ENCODE measurements at regions not wholly inside any gene's neighbourhood (a gene's known extent, or its start where the extent isn't known, plus 50 kb on each side); places are given as distances from the start of the nearest gene placed in this dataset.
A peak's percentile ranks its signal among the peaks of the same experiment; 100 is the strongest.

DNA sequence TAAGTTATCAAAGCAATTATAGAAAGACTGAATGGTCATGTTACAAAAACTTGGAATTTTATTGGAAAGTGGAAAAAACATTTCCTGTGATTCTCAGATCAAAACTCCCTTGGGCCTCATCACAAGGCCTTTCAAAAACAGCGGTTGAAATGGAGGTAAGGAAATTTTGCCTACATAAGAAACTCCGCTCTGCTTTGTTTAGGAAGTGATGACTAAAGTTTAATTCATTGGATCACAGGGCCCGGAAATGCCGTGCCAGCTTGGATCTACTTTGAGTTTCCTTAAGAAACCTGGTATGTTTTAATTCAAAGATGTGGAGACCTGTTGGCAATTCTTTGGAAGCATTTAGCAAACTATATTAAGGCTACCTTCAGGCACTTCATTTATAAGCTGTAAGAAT, 143.9 kb upstream of the MME start:
- H3K36me3 ChIP-seq (ENCODE audit: insufficient read depth, low read length) = no peaks in the 10 kb centered on the region
- no peaks in the 10 kb centered on the region for H3K27me3 ChIP-seq (ENCODE audit: insufficient read depth, low read length)
- DNase-seq (ENCODE audit: insufficient read length, low spot score, missing footprints) = no peak
- no peak overlapping the region for H3K4me2 ChIP-seq (ENCODE audit: insufficient read depth, low read length)
- TF ChIP-seq, protein P1, sequence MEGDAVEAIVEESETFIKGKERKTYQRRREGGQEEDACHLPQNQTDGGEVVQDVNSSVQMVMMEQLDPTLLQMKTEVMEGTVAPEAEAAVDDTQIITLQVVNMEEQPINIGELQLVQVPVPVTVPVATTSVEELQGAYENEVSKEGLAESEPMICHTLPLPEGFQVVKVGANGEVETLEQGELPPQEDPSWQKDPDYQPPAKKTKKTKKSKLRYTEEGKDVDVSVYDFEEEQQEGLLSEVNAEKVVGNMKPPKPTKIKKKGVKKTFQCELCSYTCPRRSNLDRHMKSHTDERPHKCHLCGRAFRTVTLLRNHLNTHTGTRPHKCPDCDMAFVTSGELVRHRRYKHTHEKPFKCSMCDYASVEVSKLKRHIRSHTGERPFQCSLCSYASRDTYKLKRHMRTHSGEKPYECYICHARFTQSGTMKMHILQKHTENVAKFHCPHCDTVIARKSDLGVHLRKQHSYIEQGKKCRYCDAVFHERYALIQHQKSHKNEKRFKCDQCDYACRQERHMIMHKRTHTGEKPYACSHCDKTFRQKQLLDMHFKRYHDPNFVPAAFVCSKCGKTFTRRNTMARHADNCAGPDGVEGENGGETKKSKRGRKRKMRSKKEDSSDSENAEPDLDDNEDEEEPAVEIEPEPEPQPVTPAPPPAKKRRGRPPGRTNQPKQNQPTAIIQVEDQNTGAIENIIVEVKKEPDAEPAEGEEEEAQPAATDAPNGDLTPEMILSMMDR (IDR thresholded peaks at IDR 0.05; ENCODE audit: extremely low read depth, low read depth, low read length) = no peak
- H4K20me1 ChIP-seq (ENCODE audit: insufficient read depth, low read length) = no peaks in the 10 kb centered on the region
- H3K9me3 ChIP-seq (ENCODE audit: low read depth, low read length) = no peaks in the 10 kb centered on the region
- H3K79me2 ChIP-seq (ENCODE audit: insufficient read depth, low read length) = no peaks in the 10 kb centered on the region
- no peak overlapping the region for H2AFZ ChIP-seq (ENCODE audit: low read length)
- no peak overlapping the region for H3K4me3 ChIP-seq (ENCODE audit: insufficient read depth, low read length)
- no peaks in the 10 kb centered on the region for H3K4me1 ChIP-seq (ENCODE audit: insufficient read depth, low read length)
- H3K27ac ChIP-seq (ENCODE audit: low read depth, low read length) = no peak overlapping the region

GRCh38 chr3:154933581-154933980, 146.5 kb upstream of the MME start:
- no peak for DNase-seq (ENCODE audit: insufficient read length, low spot score, missing footprints)
- TF ChIP-seq, protein P1 (IDR thresholded peaks at IDR 0.05; ENCODE audit: extremely low read depth, low read depth, low read length) = no peak
- no peaks in the 10 kb centered on the region for H3K36me3 ChIP-seq (ENCODE audit: insufficient read depth, low read length)
- no peaks in the 10 kb centered on the region for H4K20me1 ChIP-seq (ENCODE audit: insufficient read depth, low read length)
- H3K9me3 ChIP-seq (ENCODE audit: low read depth, low read length) = no peaks in the 10 kb centered on the region
- no peak overlapping the region for H3K4me2 ChIP-seq (ENCODE audit: insufficient read depth, low read length)
- no peak overlapping the region for H2AFZ ChIP-seq (ENCODE audit: low read length)
- no peak overlapping the region for H3K27ac ChIP-seq (ENCODE audit: low read depth, low read length)
- H3K79me2 ChIP-seq (ENCODE audit: insufficient read depth, low read length) = no peaks in the 10 kb centered on the region
- no peaks in the 10 kb centered on the region for H3K27me3 ChIP-seq (ENCODE audit: insufficient read depth, low read length)
- H3K4me1 ChIP-seq (ENCODE audit: insufficient read depth, low read length) = no peaks in the 10 kb centered on the region
- no peak overlapping the region for H3K4me3 ChIP-seq (ENCODE audit: insufficient read depth, low read length)

DNA sequence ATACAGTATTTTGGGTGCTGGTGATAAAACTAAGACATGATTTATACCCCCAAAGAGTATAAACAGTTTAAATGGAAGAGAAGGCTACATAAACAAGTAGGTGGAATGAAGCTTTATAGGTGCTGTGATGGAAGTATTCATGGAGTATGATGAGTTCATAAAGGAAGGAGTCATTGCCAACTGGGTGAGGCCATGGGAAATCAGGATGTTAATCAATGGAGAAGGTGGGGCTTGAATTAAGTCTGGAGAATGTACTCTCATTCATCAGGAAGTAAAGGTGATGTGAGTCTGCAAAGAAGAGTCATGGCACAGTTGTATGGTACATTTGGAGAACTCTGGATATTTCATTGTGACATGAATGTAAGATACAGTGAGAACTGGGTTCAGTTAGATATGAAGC, 147.5 kb upstream of the MME start:
- Histone ChIP-seq H3K4me3 (ENCODE audit: insufficient read depth, low read length) (no peak overlapping the region), H3K27me3 (ENCODE audit: insufficient read depth, low read length) (no peaks in the 10 kb centered on the region), H3K36me3 (ENCODE audit: insufficient read depth, low read length) (no peaks in the 10 kb centered on the region), H3K4me1 (ENCODE audit: insufficient read depth, low read length) (no peaks in the 10 kb centered on the region), H3K4me2 (ENCODE audit: insufficient read depth, low read length) (no peak overlapping the region), H4K20me1 (ENCODE audit: insufficient read depth, low read length) (no peaks in the 10 kb centered on the region), H2AFZ (ENCODE audit: low read length) (no peak overlapping the region), H3K79me2 (ENCODE audit: insufficient read depth, low read length) (no peaks in the 10 kb centered on the region), H3K27ac (ENCODE audit: low read depth, low read length) (no peak overlapping the region), H3K9me3 (ENCODE audit: low read depth, low read length) (no peaks in the 10 kb centered on the region)
- TF ChIP-seq, protein P1 (IDR thresholded peaks at IDR 0.05; ENCODE audit: extremely low read depth, low read depth, low read length) = no peak
- DNase-seq (ENCODE audit: insufficient read length, low spot score, missing footprints) = no peak

GRCh38 chr3:154931484-154931883, 148.6 kb upstream of the MME start:
- no peak overlapping the region for H3K27ac ChIP-seq (ENCODE audit: low read depth, low read length)
- H3K4me1 ChIP-seq (ENCODE audit: insufficient read depth, low read length) = no peaks in the 10 kb centered on the region
- no peaks in the 10 kb centered on the region for H3K9me3 ChIP-seq (ENCODE audit: low read depth, low read length)
- peak; percentile 83 for DNase-seq (ENCODE audit: insufficient read length, low spot score, missing footprints)
- H2AFZ ChIP-seq (ENCODE audit: low read length) = no peak overlapping the region
- TF ChIP-seq, protein P1 (IDR thresholded peaks at IDR 0.05; ENCODE audit: extremely low read depth, low read depth, low read length) = no peak
- H4K20me1 ChIP-seq (ENCODE audit: insufficient read depth, low read length) = no peaks in the 10 kb centered on the region
- no peaks in the 10 kb centered on the region for H3K36me3 ChIP-seq (ENCODE audit: insufficient read depth, low read length)
- H3K4me3 ChIP-seq (ENCODE audit: insufficient read depth, low read length) = no peak overlapping the region
- H3K79me2 ChIP-seq (ENCODE audit: insufficient read depth, low read length) = no peaks in the 10 kb centered on the region
- no peak overlapping the region for H3K4me2 ChIP-seq (ENCODE audit: insufficient read depth, low read length)
- no peaks in the 10 kb centered on the region for H3K27me3 ChIP-seq (ENCODE audit: insufficient read depth, low read length)
